ENCODE measurements at regions not wholly inside any gene's neighbourhood (a gene's known extent, or its start where the extent isn't known, plus 50 kb on each side); places are given as distances from the start of the nearest gene placed in this dataset.

- TF ChIP-seq CTCF (conservative IDR thresholded peaks at IDR 0.05) (no peak), ZFX (IDR thresholded peaks at IDR 0.05) (no peak)
Observed at GRCh38 chr10:34904191-34904590, 89.1 kb upstream of the PARD3 start.

Data from C4-2B (cell line).